ENCODE measurements at regions not wholly inside any gene's neighbourhood (a gene's known extent, or its start where the extent isn't known, plus 50 kb on each side); places are given as distances from the start of the nearest gene placed in this dataset.

DNA sequence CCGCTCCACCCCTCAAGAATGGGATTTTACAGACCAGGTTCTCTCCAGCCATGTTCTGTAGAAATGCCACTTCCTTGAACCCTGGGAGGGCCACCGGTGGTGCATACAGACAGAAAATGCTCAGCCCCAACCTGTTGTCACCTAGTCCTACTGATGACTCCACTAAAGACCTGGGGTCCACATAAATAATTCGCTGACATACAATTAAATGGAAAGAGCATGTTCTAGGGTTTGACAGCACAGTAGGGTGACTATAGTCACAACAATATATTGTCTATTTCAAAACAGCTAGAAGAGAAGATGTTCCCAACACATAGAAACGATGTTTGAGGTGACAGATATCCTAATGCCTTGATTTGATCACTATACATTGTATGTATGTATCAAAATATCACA is 155.6 kb upstream of the NEBL start:
- DNase-seq (ENCODE audit: extremely low spot score, unreplicated experiment) = no peak
- no peaks in the 10 kb centered on the region for H3K36me3 Mint-ChIP-seq
- no peak overlapping the region for H3K27ac Mint-ChIP-seq
- no peak overlapping the region for H3K4me3 Mint-ChIP-seq
- peaks cover 3% of the 10 kb centered on the region for H3K27me3 Mint-ChIP-seq
- no peak for TF ChIP-seq CTCF (conservative IDR thresholded peaks at IDR 0.05)
- no peaks in the 10 kb centered on the region for H3K4me1 Mint-ChIP-seq (ENCODE audit: unreplicated experiment)
- H3K9me3 Mint-ChIP-seq = peaks cover 16% of the 10 kb centered on the region

DNA sequence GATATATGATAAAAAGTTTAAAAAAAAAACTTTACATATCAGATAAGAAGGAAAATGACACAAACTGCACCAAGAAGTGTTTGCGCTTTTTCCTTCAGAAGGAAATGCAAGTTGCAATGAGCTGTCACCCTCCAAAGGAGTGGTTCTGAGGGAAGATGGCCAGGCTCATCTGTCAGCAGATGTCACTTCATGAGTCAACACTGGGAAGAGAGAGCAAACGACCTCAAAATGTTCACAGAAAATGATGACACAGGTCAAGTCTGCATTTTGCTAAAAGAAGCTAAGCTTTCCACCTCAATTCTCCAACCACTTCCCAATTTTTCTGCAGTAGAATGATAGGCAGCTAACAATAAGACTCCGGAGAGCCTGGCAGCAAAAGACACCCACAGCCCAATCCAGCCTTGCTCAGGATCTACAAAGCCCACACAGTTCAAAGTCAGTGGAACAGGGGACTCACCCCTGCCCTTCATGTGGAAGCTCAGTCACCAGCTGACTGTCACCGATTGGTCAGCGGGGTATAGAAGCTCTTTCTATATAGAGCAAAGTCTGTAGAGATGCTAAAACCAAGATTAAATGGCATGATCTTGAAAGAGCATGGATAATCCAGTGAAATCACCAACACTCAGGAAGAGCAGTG is 155.1 kb upstream of the NEBL start:
- no peak for TF ChIP-seq CTCF (conservative IDR thresholded peaks at IDR 0.05)
- H3K4me1 Mint-ChIP-seq (ENCODE audit: unreplicated experiment) = no peaks in the 10 kb centered on the region
- peaks cover 16% of the 10 kb centered on the region for H3K9me3 Mint-ChIP-seq
- no peak overlapping the region for H3K27ac Mint-ChIP-seq
- H3K4me3 Mint-ChIP-seq = no peak overlapping the region
- H3K36me3 Mint-ChIP-seq = no peaks in the 10 kb centered on the region
- H3K27me3 Mint-ChIP-seq = peaks cover 3% of the 10 kb centered on the region
- DNase-seq (ENCODE audit: extremely low spot score, unreplicated experiment) = no peak

DNA sequence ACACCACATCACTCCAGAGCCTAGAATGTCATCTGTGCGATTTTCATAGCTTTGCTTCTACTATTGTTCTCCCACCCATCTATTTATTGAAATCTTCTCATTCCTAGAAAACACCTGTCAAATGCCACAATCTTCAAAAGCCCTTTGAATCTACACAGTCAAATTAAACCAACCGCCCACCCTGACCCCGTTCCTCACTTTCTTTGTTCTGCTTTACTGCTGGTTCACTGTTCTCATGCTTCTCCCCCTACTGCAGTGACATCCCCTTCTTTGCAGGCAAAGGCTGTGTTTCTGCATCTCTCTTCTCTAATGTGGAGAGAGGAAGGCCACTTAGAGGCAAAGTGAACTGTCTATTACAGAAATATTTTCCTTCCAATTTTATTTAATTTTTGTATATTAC is 152.4 kb upstream of the NEBL start:
- Mint-ChIP-seq H3K4me1 (ENCODE audit: unreplicated experiment) (no peaks in the 10 kb centered on the region), H3K36me3 (no peaks in the 10 kb centered on the region), H3K27me3 (peaks cover 3% of the 10 kb centered on the region), H3K9me3 (peaks cover 16% of the 10 kb centered on the region), H3K27ac (no peak overlapping the region), H3K4me3 (no peak overlapping the region)
- no peak for DNase-seq (ENCODE audit: extremely low spot score, unreplicated experiment)
- TF ChIP-seq CTCF (conservative IDR thresholded peaks at IDR 0.05) = no peak

DNA sequence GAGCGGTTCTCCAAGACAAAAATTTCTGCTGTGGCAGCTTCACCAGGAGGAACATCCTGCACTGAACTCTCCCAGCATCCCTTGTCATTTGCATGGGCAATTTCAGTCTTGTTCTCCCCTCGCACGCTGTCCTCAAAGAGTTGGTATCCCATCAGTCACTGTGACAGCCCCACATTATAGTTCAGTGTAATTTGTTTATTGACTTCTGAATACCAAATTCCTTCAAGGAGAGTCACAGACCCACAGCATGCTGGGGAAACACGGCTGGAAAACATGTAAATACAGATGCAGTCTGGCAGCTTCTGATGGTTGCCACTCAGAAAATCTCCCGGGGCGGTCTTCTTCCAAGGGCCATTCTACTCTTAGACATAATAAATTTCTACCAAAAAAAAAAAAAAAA is 151.0 kb upstream of the NEBL start:
- Mint-ChIP-seq H3K27me3 (peaks cover 3% of the 10 kb centered on the region), H3K4me1 (ENCODE audit: unreplicated experiment) (no peaks in the 10 kb centered on the region), H3K4me3 (no peak overlapping the region), H3K27ac (no peak overlapping the region), H3K9me3 (peaks cover 16% of the 10 kb centered on the region), H3K36me3 (no peaks in the 10 kb centered on the region)
- DNase-seq (ENCODE audit: extremely low spot score, unreplicated experiment) = no peak
- no peak for TF ChIP-seq CTCF (conservative IDR thresholded peaks at IDR 0.05)

GRCh38 chr10:21047511-21047910 is 150.4 kb upstream of the NEBL start:
- no peak for TF ChIP-seq CTCF (conservative IDR thresholded peaks at IDR 0.05)
- H3K4me1 Mint-ChIP-seq (ENCODE audit: unreplicated experiment) = no peaks in the 10 kb centered on the region
- peaks cover 16% of the 10 kb centered on the region for H3K9me3 Mint-ChIP-seq
- no peak overlapping the region for H3K4me3 Mint-ChIP-seq
- H3K27me3 Mint-ChIP-seq = peaks cover 3% of the 10 kb centered on the region
- DNase-seq (ENCODE audit: extremely low spot score, unreplicated experiment) = no peak
- H3K36me3 Mint-ChIP-seq = no peaks in the 10 kb centered on the region
- no peak overlapping the region for H3K27ac Mint-ChIP-seq

DNA sequence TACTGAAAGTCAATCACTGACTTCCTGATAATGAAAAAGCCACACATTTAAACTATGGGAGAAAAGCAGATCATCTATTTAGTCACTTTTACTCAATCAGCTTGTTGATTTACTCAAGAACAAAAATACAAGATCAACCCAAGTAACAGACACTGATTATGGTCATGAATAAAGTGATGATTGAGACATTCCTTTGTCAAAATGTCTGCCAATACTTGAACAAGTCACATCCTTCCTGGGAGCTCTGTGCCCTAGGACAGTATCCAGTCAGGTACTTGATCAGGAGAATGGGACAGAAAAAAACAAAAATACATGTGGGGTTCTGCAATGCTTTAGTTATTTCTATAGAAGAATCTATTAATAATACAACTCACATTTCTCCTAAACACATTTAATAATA is 150.0 kb upstream of the NEBL start:
- no peak for TF ChIP-seq CTCF (conservative IDR thresholded peaks at IDR 0.05)
- no peaks in the 10 kb centered on the region for H3K36me3 Mint-ChIP-seq
- no peaks in the 10 kb centered on the region for H3K4me1 Mint-ChIP-seq (ENCODE audit: unreplicated experiment)
- H3K27ac Mint-ChIP-seq = no peak overlapping the region
- peaks cover 3% of the 10 kb centered on the region for H3K27me3 Mint-ChIP-seq
- peaks cover 16% of the 10 kb centered on the region for H3K9me3 Mint-ChIP-seq
- DNase-seq (ENCODE audit: extremely low spot score, unreplicated experiment) = no peak
- H3K4me3 Mint-ChIP-seq = no peak overlapping the region

All from type B pancreatic cell (in vitro differentiated cells).